ENCODE measurements at regions not wholly inside any gene's neighbourhood (a gene's known extent, or its start where the extent isn't known, plus 50 kb on each side); places are given as distances from the start of the nearest gene placed in this dataset.

GRCh38 chr3:34973586-34973985 is 665.7 kb upstream of the ARPP21 start:
- TF ChIP-seq STAT3 (IDR thresholded peaks at IDR 0.05; ENCODE audit: low read depth, low read length) (no peak), ZBTB11 (CRISPR knock-in tag; IDR thresholded peaks at IDR 0.05) (no peak), ETV6 (conservative IDR thresholded peaks at IDR 0.05 in 1 of 2, IDR thresholded peaks at IDR 0.05 in 1 of 2; ENCODE audit: borderline replicate concordance in 1 of 2, low read depth in 1 of 2) (no peak), GABPA (IDR thresholded peaks at IDR 0.05; ENCODE audit: low read depth) (no peak), SMAD1 (IDR thresholded peaks at IDR 0.05; ENCODE audit: low read depth, partially characterized antibody) (no peak), CTCF (IDR thresholded peaks at IDR 0.05 in 2 of 3, conservative IDR thresholded peaks at IDR 0.05 in 1 of 3; ENCODE audit: control insufficient read depth in 2 of 3, extremely low read depth in 1 of 3, insufficient read depth in 1 of 3, low read depth in 3 of 3, low read length in 3 of 3) (no peak), PML (IDR thresholded peaks at IDR 0.05; ENCODE audit: low read length) (no peak), ZNF622 (IDR thresholded peaks at IDR 0.05) (no peak), FOXK2 (IDR thresholded peaks at IDR 0.05) (no peak), CEBPB (IDR thresholded peaks at IDR 0.05; ENCODE audit: borderline replicate concordance in 1 of 2, low read depth in 2 of 2, low read length in 2 of 2) (no peak), ZNF687 (IDR thresholded peaks at IDR 0.05) (no peak), NR2F1 (conservative IDR thresholded peaks at IDR 0.05) (no peak), MTA3 (IDR thresholded peaks at IDR 0.05; ENCODE audit: borderline replicate concordance, low read length) (no peak), SMC3 (IDR thresholded peaks at IDR 0.05; ENCODE audit: borderline replicate concordance, low read length) (no peak), EED (IDR thresholded peaks at IDR 0.05; ENCODE audit: low read depth) (no peak), IKZF2 (IDR thresholded peaks at IDR 0.05) (no peak)
- in situ Hi-C loops (cut with MboI) (no loop called here), intact Hi-C loops (cut with micrococcal nuclease; ENCODE audit: unreplicated experiment) (no loop called here)
- ATAC-seq: no peak
- ChIA-PET SMC1A (ENCODE audit: uncharacterized antibody, unreplicated experiment) (no interaction called here), RAD21 (ENCODE audit: unreplicated experiment) (no interaction called here), CTCF (interaction anchor here (1.2 kb wide), 1 partner anchor 12 kb away, joined by 3 read pairs; no protein-coding TSS in a partner anchor), POLR2A (no interaction called here)
- no peak overlapping the region for H3K4me2 ChIP-seq (ENCODE audit: control insufficient read depth, insufficient read depth)
- no peak overlapping the region for H3K27ac ChIP-seq (ENCODE audit: control insufficient read depth, insufficient read depth)
- no peaks in the 10 kb centered on the region for H3K36me3 ChIP-seq (ENCODE audit: control insufficient read depth in 2 of 2, insufficient read depth in 2 of 2, low read length in 1 of 2)
- no peak overlapping the region for H3K9ac ChIP-seq (ENCODE audit: control insufficient read depth, insufficient read depth, low read length)
- H3K79me2 ChIP-seq (ENCODE audit: control insufficient read depth, insufficient read depth, low read length): no peaks in the 10 kb centered on the region
- H4K20me1 ChIP-seq (ENCODE audit: control insufficient read depth, insufficient read depth): no peaks in the 10 kb centered on the region
- FAIRE-seq: no peak
- no peaks in the 10 kb centered on the region for H3K4me1 ChIP-seq (ENCODE audit: control insufficient read depth, insufficient read depth, low read length)
- no peaks in the 10 kb centered on the region for H3K27me3 ChIP-seq (replicated peaks in 1 of 2; ENCODE audit: control insufficient read depth in 2 of 2, insufficient read depth in 2 of 2, low read length in 1 of 2)
- H2AFZ ChIP-seq (ENCODE audit: control insufficient read depth, low read depth, low read length): no peak overlapping the region
- no TSS peak for BruUV-seq (replicated peaks)
- H3K9me3 ChIP-seq (replicated peaks; ENCODE audit: control insufficient read depth, insufficient read depth, low read length): no peaks in the 10 kb centered on the region
- DNase-seq (ENCODE audit: low read depth, low spot score): no peak
- H3K4me3 ChIP-seq: no peak overlapping the region
- WGBS (ENCODE audit: insufficient coverage, insufficient replicate concordance, low lambda C conversion rate, missing lambda C conversion rate): 19% methylated on average over 1 of the region's 1 CpG
